ENCODE measurements at regions not wholly inside any gene's neighbourhood (a gene's known extent, or its start where the extent isn't known, plus 50 kb on each side); places are given as distances from the start of the nearest gene placed in this dataset.

GRCh38 chr6:147935656-147936055, 407.0 kb upstream of the SASH1 start:
- Histone ChIP-seq H3K36me3 (no peaks in the 10 kb centered on the region), H3K4me3 (ENCODE audit: low read depth in 1 of 2, low read length in 1 of 2) (no peak overlapping the region), H3K9me3 (no peaks in the 10 kb centered on the region), H3K27me3 (no peaks in the 10 kb centered on the region), H3K27ac (no peak overlapping the region), H3K4me1 (ENCODE audit: control insufficient read depth in 1 of 2, insufficient read depth in 1 of 2, low read depth in 1 of 2, low read length in 1 of 2) (no peaks in the 10 kb centered on the region)
- TF ChIP-seq, protein P1, sequence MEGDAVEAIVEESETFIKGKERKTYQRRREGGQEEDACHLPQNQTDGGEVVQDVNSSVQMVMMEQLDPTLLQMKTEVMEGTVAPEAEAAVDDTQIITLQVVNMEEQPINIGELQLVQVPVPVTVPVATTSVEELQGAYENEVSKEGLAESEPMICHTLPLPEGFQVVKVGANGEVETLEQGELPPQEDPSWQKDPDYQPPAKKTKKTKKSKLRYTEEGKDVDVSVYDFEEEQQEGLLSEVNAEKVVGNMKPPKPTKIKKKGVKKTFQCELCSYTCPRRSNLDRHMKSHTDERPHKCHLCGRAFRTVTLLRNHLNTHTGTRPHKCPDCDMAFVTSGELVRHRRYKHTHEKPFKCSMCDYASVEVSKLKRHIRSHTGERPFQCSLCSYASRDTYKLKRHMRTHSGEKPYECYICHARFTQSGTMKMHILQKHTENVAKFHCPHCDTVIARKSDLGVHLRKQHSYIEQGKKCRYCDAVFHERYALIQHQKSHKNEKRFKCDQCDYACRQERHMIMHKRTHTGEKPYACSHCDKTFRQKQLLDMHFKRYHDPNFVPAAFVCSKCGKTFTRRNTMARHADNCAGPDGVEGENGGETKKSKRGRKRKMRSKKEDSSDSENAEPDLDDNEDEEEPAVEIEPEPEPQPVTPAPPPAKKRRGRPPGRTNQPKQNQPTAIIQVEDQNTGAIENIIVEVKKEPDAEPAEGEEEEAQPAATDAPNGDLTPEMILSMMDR (IDR thresholded peaks at IDR 0.05): no peak

GRCh38 chr6:147936703-147937470, 405.8 kb upstream of the SASH1 start:
- Histone ChIP-seq H3K27ac (no peak overlapping the region), H3K36me3 (no peaks in the 10 kb centered on the region), H3K4me3 (ENCODE audit: low read depth in 1 of 2, low read length in 1 of 2) (no peak overlapping the region), H3K27me3 (no peaks in the 10 kb centered on the region), H3K9me3 (no peaks in the 10 kb centered on the region), H3K4me1 (ENCODE audit: control insufficient read depth in 1 of 2, insufficient read depth in 1 of 2, low read depth in 1 of 2, low read length in 1 of 2) (no peaks in the 10 kb centered on the region)
- TF ChIP-seq, protein P1 (IDR thresholded peaks at IDR 0.05): no peak

DNA sequence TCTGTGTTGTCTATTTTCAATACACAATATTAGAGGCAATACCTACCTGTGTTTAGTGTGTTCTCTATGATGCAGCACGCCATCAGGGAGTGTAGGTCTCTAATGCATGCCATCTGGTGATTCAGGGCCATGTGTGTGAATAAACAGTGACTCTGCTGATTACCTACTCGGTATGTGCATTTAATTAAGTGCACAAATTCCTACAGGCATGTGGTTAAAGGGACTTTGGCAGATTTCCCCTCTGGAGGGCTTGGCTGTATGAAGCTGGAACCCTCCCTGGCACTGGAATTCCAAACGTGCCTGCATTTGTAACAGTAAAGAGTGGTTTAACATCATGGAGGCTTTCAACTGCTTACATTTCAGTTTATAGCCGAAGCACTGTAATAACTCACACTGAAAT, 401.5 kb upstream of the SASH1 start:
- TF ChIP-seq, protein P1 (IDR thresholded peaks at IDR 0.05): no peak
- H3K27me3 ChIP-seq: no peaks in the 10 kb centered on the region
- H3K27ac ChIP-seq: no peak overlapping the region
- H3K36me3 ChIP-seq: no peaks in the 10 kb centered on the region
- no peak overlapping the region for H3K4me3 ChIP-seq (ENCODE audit: low read depth in 1 of 2, low read length in 1 of 2)
- no peaks in the 10 kb centered on the region for H3K9me3 ChIP-seq
- no peaks in the 10 kb centered on the region for H3K4me1 ChIP-seq (ENCODE audit: control insufficient read depth in 1 of 2, insufficient read depth in 1 of 2, low read depth in 1 of 2, low read length in 1 of 2)

DNA sequence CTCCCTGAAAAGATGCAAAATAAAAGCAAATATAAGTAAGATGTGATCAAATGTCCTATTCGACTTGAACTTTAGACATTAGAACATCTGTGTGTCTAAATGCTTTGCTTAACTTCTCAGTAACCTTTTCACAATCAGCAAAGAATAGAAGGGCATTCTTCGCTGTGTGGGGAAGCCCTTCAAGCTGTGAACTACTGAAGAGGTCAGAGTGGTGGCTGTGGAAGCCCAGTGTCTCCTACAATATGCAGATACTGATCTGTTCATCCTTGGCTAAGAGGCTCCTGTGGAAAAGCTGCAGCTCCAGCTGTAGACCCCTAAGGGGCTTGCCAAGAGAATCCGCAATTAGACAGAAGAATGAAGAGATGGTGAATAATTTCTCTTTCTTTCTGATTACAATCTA, 400.3 kb upstream of the SASH1 start:
- Histone ChIP-seq H3K4me3 (ENCODE audit: low read depth in 1 of 2, low read length in 1 of 2) (no peak overlapping the region), H3K27me3 (no peaks in the 10 kb centered on the region), H3K9me3 (no peaks in the 10 kb centered on the region), H3K27ac (no peak overlapping the region), H3K4me1 (ENCODE audit: control insufficient read depth in 1 of 2, insufficient read depth in 1 of 2, low read depth in 1 of 2, low read length in 1 of 2) (no peaks in the 10 kb centered on the region), H3K36me3 (no peaks in the 10 kb centered on the region)
- TF ChIP-seq, protein P1 (IDR thresholded peaks at IDR 0.05): no peak

GRCh38 chr6:147944122-147944521, 398.5 kb upstream of the SASH1 start:
- Histone ChIP-seq H3K27me3 (no peaks in the 10 kb centered on the region), H3K4me1 (ENCODE audit: control insufficient read depth in 1 of 2, insufficient read depth in 1 of 2, low read depth in 1 of 2, low read length in 1 of 2) (no peaks in the 10 kb centered on the region), H3K9me3 (no peaks in the 10 kb centered on the region), H3K36me3 (no peaks in the 10 kb centered on the region), H3K27ac (no peak overlapping the region), H3K4me3 (ENCODE audit: low read depth in 1 of 2, low read length in 1 of 2) (no peak overlapping the region)
- TF ChIP-seq, protein P1 (IDR thresholded peaks at IDR 0.05): no peak

Measured in neutrophil (primary cell).